IMR-90 (cell line): ENCODE measurements at regions not wholly inside any gene's neighbourhood (a gene's known extent, or its start where the extent isn't known, plus 50 kb on each side); places are given as distances from the start of the nearest gene placed in this dataset.

Experiments
- ATAC-seq: fragments of 200-7000 bp; cut with Tn5 transposase; 2 replicates; pipeline ENCODE4 v1.9.1; 2020; ENCODE audit warnings: low read depth, mild to moderate bottlenecking, moderate library complexity
- BruUV-seq: library from RNA; stranded (reverse); fragments of 400-500 nt; replicated peaks from 2 replicates; lab custom pipeline; 2021; lab: Mats Ljungman, UMichigan
- CTCF ChIA-PET: fragments of 300-600 bp; formaldehyde crosslinking; extraction: SDS; loops from one replicate; lab custom pipeline; 2021; ENCODE audit warnings: antibody characterized with exemption; lab: Yijun Ruan, JAX
- POLR2A ChIA-PET: fragments of 300-600 bp; sonication (Branson Sonifier 250); formaldehyde crosslinking; loops from one replicate; lab custom pipeline; 2022; ENCODE audit warnings: antibody characterized with exemption; ENCODE audit not compliant: unreplicated experiment; lab: Charles Lee
- DNase-seq: peaks from one replicate; pipeline ENCODE4 v3.0.0; 2013
- H2AFZ ChIP-seq: replicated peaks from 2 replicates; pipeline ENCODE3; 2013; ENCODE audit warnings: low read length, mild to moderate bottlenecking; ENCODE audit not compliant: poor library complexity
- H2AK5ac ChIP-seq: 2 replicates; pipeline ENCODE4 v1.6.1; 2013; ENCODE audit warnings: low read depth, low read length, inconsistent platforms
- H2AK9ac ChIP-seq: replicated peaks from 2 replicates; pipeline ENCODE3; 2013; ENCODE audit warnings: mild to moderate bottlenecking, low read depth, low read length, moderate library complexity; ENCODE audit not compliant: poor library complexity
- H2BK120ac ChIP-seq: 2 replicates; pipeline ENCODE4 v1.6.1; 2013; ENCODE audit warnings: low read depth, low read length, inconsistent platforms
- H2BK15ac ChIP-seq: 3 replicates; pipeline ENCODE4 v1.6.1; 2013; ENCODE audit warnings: low read depth, low read length, inconsistent platforms
- H2BK20ac ChIP-seq: 2 replicates; pipeline ENCODE4 v1.6.1; 2013; ENCODE audit warnings: low read depth, mild to moderate bottlenecking, inconsistent platforms, low read length, moderate library complexity
- H2BK5ac ChIP-seq: 2 replicates; pipeline ENCODE4 v1.6.1; 2013; ENCODE audit warnings: mild to moderate bottlenecking, low read depth, low read length, inconsistent platforms; ENCODE audit not compliant: poor library complexity, severe bottlenecking
- H3K14ac ChIP-seq: replicated peaks from 2 replicates; pipeline ENCODE4 v1.6.1; 2013; ENCODE audit warnings: low read depth, low read length, inconsistent platforms
- H3K18ac ChIP-seq: 2 replicates; pipeline ENCODE4 v1.6.1; 2013; ENCODE audit warnings: low read depth, low read length, control low read depth
- H3K23ac ChIP-seq: 2 replicates; pipeline ENCODE4 v1.6.1; 2013; ENCODE audit warnings: low read depth, low read length, inconsistent platforms
- H3K27ac ChIP-seq: 2 replicates; pipeline ENCODE4 v1.5.1; 2013; ENCODE audit warnings: mild to moderate bottlenecking, control low read depth, low read length; ENCODE audit not compliant: insufficient read depth
- H3K27me3 ChIP-seq: 2 replicates; pipeline ENCODE4 v1.6.1; 2013; ENCODE audit warnings: low read length; ENCODE audit not compliant: control insufficient read depth, insufficient read depth
- H3K36me3 ChIP-seq: 2 replicates; pipeline ENCODE4 v1.6.1; 2013; ENCODE audit warnings: low read length, mixed read lengths; ENCODE audit not compliant: control insufficient read depth, insufficient read depth
- H3K4ac ChIP-seq: 2 replicates; pipeline ENCODE4 v1.6.1; 2013; ENCODE audit warnings: low read depth, low read length, inconsistent platforms
- H3K4me1 ChIP-seq: 2 replicates; pipeline ENCODE4 v1.6.1; 2013; ENCODE audit warnings: low read length, mixed read lengths; ENCODE audit not compliant: control insufficient read depth, insufficient read depth
- H3K4me2 ChIP-seq: 2 replicates; pipeline ENCODE4 v1.6.1; 2013; ENCODE audit warnings: low read depth, mild to moderate bottlenecking, control low read depth, low read length, moderate library complexity
- H3K4me3 ChIP-seq: 2 replicates; pipeline ENCODE4 v1.5.1; 2013; ENCODE audit warnings: low read depth, mild to moderate bottlenecking, control low read depth, low read length, moderate library complexity; ENCODE audit not compliant: insufficient read depth
- H3K56ac ChIP-seq: 2 replicates; pipeline ENCODE4 v1.6.1; 2013; ENCODE audit warnings: low read length, inconsistent platforms; ENCODE audit not compliant: insufficient read depth; ENCODE audit errors: extremely low read depth
- H3K79me1 ChIP-seq, 2 experiments: 2 replicates each; pipeline ENCODE4 v1.6.1; 2013; ENCODE audit warnings: low read length in 2 of 2, inconsistent platforms in 1 of 2, low read depth in 1 of 2
- H3K9ac ChIP-seq: 2 replicates; pipeline ENCODE4 v1.6.1; 2013; ENCODE audit warnings: low read depth, low read length, control low read depth
- H3K9me1 ChIP-seq: 2 replicates; pipeline ENCODE4 v1.6.1; 2013; ENCODE audit warnings: low read length, inconsistent platforms; ENCODE audit not compliant: insufficient read depth
- H3K9me3 ChIP-seq: 2 replicates; pipeline ENCODE4 v1.6.1; 2013; ENCODE audit warnings: low read length; ENCODE audit not compliant: control insufficient read depth, insufficient read depth
- H4K20me1 ChIP-seq: 2 replicates; pipeline ENCODE4 v1.6.1; 2013; ENCODE audit warnings: low read length, inconsistent platforms; ENCODE audit not compliant: insufficient read depth
- H4K5ac ChIP-seq: 2 replicates; pipeline ENCODE4 v1.6.1; 2013; ENCODE audit warnings: mild to moderate bottlenecking, low read depth, low read length, control low read depth
- H4K8ac ChIP-seq, 2 experiments: 2 replicates each; pipeline ENCODE4 v1.6.1; 2013; ENCODE audit warnings: low read depth in 2 of 2, low read length in 2 of 2, control low read depth in 1 of 2, inconsistent platforms in 1 of 2
- H4K91ac ChIP-seq: 2 replicates; pipeline ENCODE4 v1.6.1; 2013; ENCODE audit warnings: low read depth, low read length, inconsistent platforms; ENCODE audit not compliant: insufficient read depth
- FOS ChIP-seq: fragments of 150-350 bp; IDR thresholded peaks from 2 replicates; pipeline ENCODE4 v1.6.1; 2016; ENCODE audit warnings: low read depth, low read length
- MAFK ChIP-seq: IDR thresholded peaks from 2 replicates; pipeline ENCODE4 v1.6.1; 2012; ENCODE audit warnings: low read depth, low read length, improper control_type of control experiment
- RAD21 ChIP-seq: IDR thresholded peaks from 2 replicates; pipeline ENCODE4 v1.6.1; 2012; ENCODE audit warnings: low read length, improper control_type of control experiment
- SMC3 ChIP-seq: fragments of 150-350 bp; IDR thresholded peaks from 2 replicates; pipeline ENCODE4 v1.6.1; 2016; ENCODE audit warnings: low read depth, mild to moderate bottlenecking, antibody characterized with exemption, low read length, moderate library complexity
- WGBS, 2 experiments: methylation state at CpG; one replicate each; pipeline versions ENCODE4 v1.1.5 to v1.1.7; 2013; ENCODE audit warnings: missing lambda C conversion rate in 2 of 2; ENCODE audit not compliant: insufficient read length in 1 of 2; ENCODE audit errors: extremely low coverage in 2 of 2; 5-methylcytosine and 5-hydroxymethylcytosine counted together
- dilution Hi-C: fragments of 300-500 bp; cut with HindIII; formaldehyde crosslinking; loops from one replicate; pipeline ENCODE4 v1.14.3; 2018; ENCODE audit warnings: low sequenced_read_pairs; ENCODE audit not compliant: unreplicated experiment
- in situ Hi-C: fragments of 300-500 bp; cut with MboI; formaldehyde crosslinking; loops from 3 replicates; pipeline ENCODE4 v1.14.3; 2019; ENCODE audit warnings: low sequenced_read_pairs, inconsistent platforms, mixed read lengths
- intact Hi-C: fragments of 100-400 bp; cut with micrococcal nuclease; formaldehyde crosslinking; loops from 2 replicates; pipeline ENCODE4 v1.10.0; 2022

DNA sequence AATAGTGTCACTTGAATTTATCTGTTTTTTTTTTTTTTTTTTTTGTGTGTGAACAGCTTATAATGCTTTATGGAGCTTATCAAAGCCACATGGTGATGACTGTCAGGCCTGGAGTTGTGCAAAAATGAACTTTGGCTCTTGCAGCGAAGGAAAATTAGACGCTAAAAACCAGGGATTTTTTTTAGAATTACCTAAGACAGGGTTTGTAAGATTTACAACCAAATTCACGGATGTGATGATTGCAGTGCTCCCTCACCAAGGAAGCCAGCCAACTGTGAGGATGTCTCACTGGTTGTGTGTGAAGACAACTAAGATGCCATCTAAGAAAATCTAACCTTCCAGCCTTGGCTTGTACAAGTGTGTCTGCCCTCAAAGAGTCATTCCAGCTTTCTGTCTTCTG, 127.1 kb upstream of the SLC4A4 start:
- Histone ChIP-seq H2BK120ac (no peak overlapping the region), H4K8ac (peak overlapping the region in 1 of 2 experiments; percentile 35; a peak in 2 of 4 replicates), H3K4me3 (no peak overlapping the region), H3K23ac (peak overlapping the region; percentile 85), H2AK5ac (0 out of 2 replicates have a peak overlapping the region, but pooled peaks have one; percentile 13), H3K27ac (peak overlapping the region; percentile 47; the same call in 1 of the 2 replicates), H2AK9ac (no peak overlapping the region), H3K4me2 (no peak overlapping the region), H2BK20ac (no peak overlapping the region; the same call in 1 of the 2 replicates), H3K4ac (no peak overlapping the region), H2BK15ac (no peak overlapping the region), H3K9me1 (peaks cover 10% of the 10 kb centered on the region), H4K20me1 (peaks cover 18% of the 10 kb centered on the region), H3K9ac (no peak overlapping the region), H3K56ac (no peak overlapping the region), H3K9me3 (no peaks in the 10 kb centered on the region), H3K14ac (peak overlapping the region; percentile 81; the same call in 1 of the 2 replicates), H2BK5ac (no peak overlapping the region), H3K79me1 (peaks cover 34 to 61% of the 10 kb centered on the region in 2 experiments), H3K18ac (peak overlapping the region; percentile 27; the same call in 1 of the 2 replicates), H3K4me1 (peaks cover 16% of the 10 kb centered on the region), H2AFZ (no peak overlapping the region), H3K36me3 (peaks cover 10% of the 10 kb centered on the region), H4K5ac (no peak overlapping the region), H3K27me3 (no peaks in the 10 kb centered on the region), H4K91ac (no peak overlapping the region)
- in situ Hi-C loops, result loop anchor here (25.0 kb wide), 1 partner anchor 501 kb away; no protein-coding TSS in a partner anchor
- ATAC-seq (no peak), DNase-seq (no peak)
- no TSS peak for BruUV-seq
- no CpG with 5 or more reads among the region's 3 CpGs for WGBS, 2 experiments
- intact Hi-C loops, result no loop called here
- ChIA-PET CTCF (interaction anchor here (1.1 kb wide), 1 partner anchor 19 kb away, joined by 4 read pairs; no protein-coding TSS in a partner anchor), POLR2A (no interaction called here)
- no peak for TF ChIP-seq MAFK
- no peak for TF ChIP-seq SMC3
- TF ChIP-seq RAD21, result no peak
- no peak for TF ChIP-seq FOS
- dilution Hi-C loops, result no loop called here
